ENCODE measurements at regions not wholly inside any gene's neighbourhood (a gene's known extent, or its start where the extent isn't known, plus 50 kb on each side); places are given as distances from the start of the nearest gene placed in this dataset.

- H3K9me3 ChIP-seq (ENCODE audit: low read length) = 0 out of 2 replicates have a peak, but pooled peaks cover 8% of the 10 kb centered on the region
- no peak overlapping the region for H2AFZ ChIP-seq (ENCODE audit: low read length)
- intact Hi-C loops (cut with micrococcal nuclease; ENCODE audit: unreplicated experiment) = no loop called here
- DNase-seq (ENCODE audit: low spot score) = no peak
- H3K9me2 ChIP-seq (ENCODE audit: insufficient read depth, low read length) = no peaks in the 10 kb centered on the region
- H4K20me1 ChIP-seq (ENCODE audit: insufficient read depth, low read length) = no peaks in the 10 kb centered on the region
- H3K36me3 ChIP-seq (ENCODE audit: insufficient read depth, low read length) = no peaks in the 10 kb centered on the region
- no peak overlapping the region for H3K4me2 ChIP-seq (ENCODE audit: low read length)
- no peak overlapping the region for H3K27ac ChIP-seq (ENCODE audit: low read depth, low read length, poor library complexity, severe bottlenecking)
- no peak for TF ChIP-seq CTCF (conservative IDR thresholded peaks at IDR 0.05; ENCODE audit: low read length)
- TF ChIP-seq EZH2phosphoT487 (IDR thresholded peaks at IDR 0.05; ENCODE audit: borderline replicate concordance, low read depth, low read length) = no peak
- H3K79me2 ChIP-seq (ENCODE audit: insufficient read depth, low read depth, low read length) = no peaks in the 10 kb centered on the region
- BruUV-seq (replicated peaks) = no TSS peak
- ChIA-PET CTCF (ENCODE audit: unreplicated experiment) (no interaction called here), POLR2A (no interaction called here)
- no peak overlapping the region for H3K4me3 ChIP-seq (ENCODE audit: low read depth, low read length, poor library complexity, severe bottlenecking)
- no peaks in the 10 kb centered on the region for H3K4me1 ChIP-seq (ENCODE audit: insufficient read depth, low read length, poor library complexity, severe bottlenecking)
These were observed 385.1 kb downstream of the TCERG1L start for GRCh38 chr10:130926442-130926841.

- no TSS peak for BruUV-seq (replicated peaks)
- no peak overlapping the region for H3K4me2 ChIP-seq (ENCODE audit: low read length)
- no peak overlapping the region for H2AFZ ChIP-seq (ENCODE audit: low read length)
- ChIA-PET CTCF (ENCODE audit: unreplicated experiment) (no interaction called here), POLR2A (no interaction called here)
- no peaks in the 10 kb centered on the region for H3K36me3 ChIP-seq (ENCODE audit: insufficient read depth, low read length)
- TF ChIP-seq EZH2phosphoT487 (IDR thresholded peaks at IDR 0.05; ENCODE audit: borderline replicate concordance, low read depth, low read length) (no peak), CTCF (conservative IDR thresholded peaks at IDR 0.05; ENCODE audit: low read length) (no peak)
- 0 out of 2 replicates have a peak, but pooled peaks cover 8% of the 10 kb centered on the region for H3K9me3 ChIP-seq (ENCODE audit: low read length)
- no peaks in the 10 kb centered on the region for H4K20me1 ChIP-seq (ENCODE audit: insufficient read depth, low read length)
- no peaks in the 10 kb centered on the region for H3K4me1 ChIP-seq (ENCODE audit: insufficient read depth, low read length, poor library complexity, severe bottlenecking)
- no peaks in the 10 kb centered on the region for H3K9me2 ChIP-seq (ENCODE audit: insufficient read depth, low read length)
- H3K27ac ChIP-seq (ENCODE audit: low read depth, low read length, poor library complexity, severe bottlenecking) = no peak overlapping the region
- H3K4me3 ChIP-seq (ENCODE audit: low read depth, low read length, poor library complexity, severe bottlenecking) = no peak overlapping the region
- no peaks in the 10 kb centered on the region for H3K79me2 ChIP-seq (ENCODE audit: insufficient read depth, low read depth, low read length)
- intact Hi-C loops (cut with micrococcal nuclease; ENCODE audit: unreplicated experiment) = no loop called here
- no peak for DNase-seq (ENCODE audit: low spot score)
These were observed 384.4 kb downstream of the TCERG1L start for GRCh38 chr10:130927157-130927556.

- Histone ChIP-seq H3K79me2 (ENCODE audit: insufficient read depth, low read depth, low read length) (no peaks in the 10 kb centered on the region), H4K20me1 (ENCODE audit: insufficient read depth, low read length) (no peaks in the 10 kb centered on the region), H3K9me2 (ENCODE audit: insufficient read depth, low read length) (no peaks in the 10 kb centered on the region), H2AFZ (ENCODE audit: low read length) (no peak overlapping the region), H3K4me2 (ENCODE audit: low read length) (no peak overlapping the region), H3K36me3 (ENCODE audit: insufficient read depth, low read length) (no peaks in the 10 kb centered on the region), H3K4me3 (ENCODE audit: low read depth, low read length, poor library complexity, severe bottlenecking) (no peak overlapping the region), H3K9me3 (ENCODE audit: low read length) (0 out of 2 replicates have a peak, but pooled peaks cover 8% of the 10 kb centered on the region), H3K4me1 (ENCODE audit: insufficient read depth, low read length, poor library complexity, severe bottlenecking) (no peaks in the 10 kb centered on the region), H3K27ac (ENCODE audit: low read depth, low read length, poor library complexity, severe bottlenecking) (no peak overlapping the region)
- BruUV-seq (replicated peaks) = no TSS peak
- intact Hi-C loops (cut with micrococcal nuclease; ENCODE audit: unreplicated experiment) = no loop called here
- ChIA-PET POLR2A (no interaction called here), CTCF (ENCODE audit: unreplicated experiment) (no interaction called here)
- no peak for TF ChIP-seq CTCF (conservative IDR thresholded peaks at IDR 0.05; ENCODE audit: low read length)
- no peak for TF ChIP-seq EZH2phosphoT487 (IDR thresholded peaks at IDR 0.05; ENCODE audit: borderline replicate concordance, low read depth, low read length)
- DNase-seq (ENCODE audit: low spot score) = no peak
These were observed 383.2 kb downstream of the TCERG1L start for GRCh38 chr10:130928306-130928705.
